ENCODE measurements at regions not wholly inside any gene's neighbourhood (a gene's known extent, or its start where the extent isn't known, plus 50 kb on each side); places are given as distances from the start of the nearest gene placed in this dataset.

DNA sequence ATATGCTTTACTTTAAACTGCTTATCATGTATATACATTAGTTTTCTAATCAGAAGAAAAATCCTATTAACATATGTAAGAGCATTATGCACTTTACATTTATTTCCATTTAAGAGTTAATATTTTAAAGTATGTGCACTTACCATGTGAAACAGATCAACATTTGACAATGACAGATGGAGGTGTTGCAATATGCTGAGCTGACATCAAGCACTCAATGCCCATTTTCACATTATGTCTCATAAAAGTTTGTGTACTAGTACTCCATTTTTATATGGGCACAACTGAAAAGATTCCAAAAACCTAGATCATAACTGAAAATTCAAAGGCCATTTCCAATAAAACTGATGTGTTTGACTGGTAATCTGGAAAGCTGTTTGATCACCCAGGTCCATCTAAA is 420.9 kb upstream of the SOX9 start:
- DNase-seq = no peak

DNA sequence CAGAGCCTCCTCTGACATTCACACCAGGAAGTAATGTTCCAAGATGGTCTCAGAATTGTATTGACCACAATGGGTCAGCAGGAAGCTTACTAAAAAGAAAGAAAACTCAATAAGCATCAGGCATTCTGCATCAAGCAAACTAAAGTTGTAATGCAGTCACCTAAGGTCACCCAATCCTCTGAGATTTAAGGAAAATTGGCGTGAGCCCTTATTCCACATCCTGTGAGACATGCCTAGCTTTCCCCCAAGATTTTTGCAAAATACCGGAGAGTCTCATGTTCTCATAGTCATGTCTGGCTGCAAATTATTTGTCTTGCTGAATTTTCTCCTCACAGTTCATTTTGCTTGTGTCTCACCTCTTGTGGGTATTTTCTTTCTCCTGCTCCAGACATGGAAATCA is 417.1 kb upstream of the SOX9 start:
- no peak for DNase-seq

DNA sequence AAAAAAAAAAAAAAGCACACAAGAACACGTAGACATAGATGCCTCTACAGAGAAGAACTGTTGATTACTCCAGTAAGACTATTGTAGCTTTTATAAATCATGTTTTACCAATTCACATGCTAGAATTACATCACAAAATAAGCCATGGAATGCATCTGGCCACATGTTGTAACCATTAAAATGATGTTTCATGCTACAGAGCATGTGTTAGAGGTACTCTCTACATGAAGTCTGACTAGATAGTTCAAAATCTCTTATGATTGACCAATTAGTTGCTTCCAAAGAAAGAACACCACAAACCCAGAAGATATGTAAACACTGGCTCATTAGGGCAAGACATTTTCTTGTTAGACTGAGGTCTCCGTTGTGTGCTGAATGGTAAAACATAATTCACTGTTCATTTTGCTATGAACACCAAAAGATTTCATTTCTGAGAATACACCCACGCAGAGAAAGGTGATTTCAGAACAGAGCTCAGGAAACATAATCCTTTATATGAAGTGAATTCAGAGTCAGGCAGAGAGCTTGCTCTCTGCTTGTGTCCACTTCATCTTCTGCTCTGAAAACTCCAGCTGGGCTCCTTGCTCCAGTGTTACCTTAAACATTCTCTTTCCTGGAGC is 411.4 kb upstream of the SOX9 start:
- DNase-seq = no peak

DNA sequence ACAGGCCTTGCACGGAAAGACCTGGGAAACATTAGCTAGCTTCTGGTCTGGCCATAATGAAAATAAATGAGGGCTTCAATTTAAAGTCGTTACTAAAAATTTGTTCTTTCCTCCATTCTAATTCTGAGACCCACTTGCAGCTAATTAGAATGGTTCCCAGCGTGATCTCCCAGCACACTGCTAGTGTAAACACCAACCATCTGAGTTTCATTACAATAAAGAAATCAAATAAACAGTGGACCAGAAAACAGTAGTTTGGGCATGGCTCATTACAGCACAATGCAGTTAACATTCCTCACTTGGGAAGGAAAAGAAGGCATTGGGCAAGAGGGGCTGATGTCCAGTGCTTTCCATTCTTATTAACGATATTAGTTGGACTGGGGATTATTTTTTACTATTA is 410.9 kb upstream of the SOX9 start:
- DNase-seq = no peak

DNA sequence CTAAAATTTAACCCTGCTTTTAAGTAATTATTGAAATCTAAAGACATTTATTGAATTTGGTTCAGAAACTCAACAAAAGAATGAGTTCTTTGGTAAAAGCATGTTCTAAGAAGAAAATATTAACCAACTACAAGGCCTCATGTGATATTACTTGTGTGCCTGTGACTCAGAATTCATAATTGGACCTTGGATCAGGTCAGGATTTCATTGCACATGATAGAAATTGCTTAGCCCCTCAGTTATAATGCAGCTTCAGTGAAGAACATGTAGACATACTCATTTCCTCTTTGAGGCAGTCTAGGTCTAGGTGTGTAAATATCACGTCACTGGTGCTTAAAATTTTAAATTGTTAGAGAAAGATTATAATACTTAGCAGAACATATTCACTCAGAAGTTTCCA is 410.0 kb upstream of the SOX9 start:
- DNase-seq = no peak

DNA sequence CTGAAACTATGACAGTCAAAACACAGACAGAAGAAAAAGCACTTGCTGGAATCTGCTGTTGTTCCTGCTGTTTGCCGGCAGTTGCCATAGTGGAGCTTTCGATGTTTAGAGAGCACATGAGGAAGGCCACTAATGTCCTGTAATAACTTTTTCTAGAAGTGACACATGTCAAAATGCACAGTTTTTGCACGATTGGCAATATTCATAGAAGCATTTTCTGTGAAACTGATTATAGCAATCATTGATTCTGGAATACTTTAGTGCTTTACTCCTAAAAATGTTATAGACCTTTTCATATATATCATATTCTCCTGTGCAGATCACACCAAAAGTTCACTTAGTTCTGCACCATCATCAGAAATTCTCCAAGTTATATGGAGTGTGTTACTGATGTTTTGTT is 407.0 kb upstream of the SOX9 start:
- DNase-seq = no peak

DNA sequence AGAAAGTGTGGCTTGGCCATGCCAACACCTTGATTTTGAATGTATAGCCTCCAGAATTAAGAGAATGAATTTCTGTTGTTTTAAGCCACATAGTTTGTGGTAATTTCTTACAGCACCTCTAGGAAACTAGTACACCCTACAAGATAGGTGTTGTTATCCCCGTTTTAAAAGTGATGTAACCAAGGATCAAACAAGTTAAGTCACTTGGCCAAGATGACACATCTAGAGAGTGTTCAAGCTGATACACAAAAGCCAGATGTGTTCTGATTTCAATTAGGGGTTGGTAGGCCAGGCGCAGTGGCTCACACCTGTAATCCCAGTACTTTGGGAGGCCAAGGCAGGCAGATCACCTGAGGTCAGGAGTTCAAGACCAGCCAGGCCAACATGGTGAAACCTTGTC is 396.5 kb upstream of the SOX9 start:
- no peak for DNase-seq

DNA sequence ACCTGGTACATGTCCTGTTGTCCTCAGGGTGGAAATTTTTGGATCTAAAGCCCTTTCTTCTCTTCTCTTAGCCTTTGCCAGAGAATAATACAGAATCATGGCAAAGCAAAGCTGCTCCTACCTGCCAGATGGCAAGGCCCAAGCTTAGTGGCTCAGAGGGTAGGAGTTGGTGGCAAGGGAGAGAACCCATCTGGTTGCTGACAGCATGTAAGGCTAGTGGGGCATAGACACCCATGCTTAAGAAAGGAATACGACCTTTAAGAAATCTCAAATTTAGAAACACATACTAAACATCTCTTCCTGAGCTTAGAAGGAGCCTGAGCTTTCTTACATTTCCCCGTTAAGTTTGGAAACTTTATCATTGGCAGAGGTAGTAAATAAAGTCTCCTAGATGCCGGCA is 395.0 kb upstream of the SOX9 start:
- no peak for DNase-seq

DNA sequence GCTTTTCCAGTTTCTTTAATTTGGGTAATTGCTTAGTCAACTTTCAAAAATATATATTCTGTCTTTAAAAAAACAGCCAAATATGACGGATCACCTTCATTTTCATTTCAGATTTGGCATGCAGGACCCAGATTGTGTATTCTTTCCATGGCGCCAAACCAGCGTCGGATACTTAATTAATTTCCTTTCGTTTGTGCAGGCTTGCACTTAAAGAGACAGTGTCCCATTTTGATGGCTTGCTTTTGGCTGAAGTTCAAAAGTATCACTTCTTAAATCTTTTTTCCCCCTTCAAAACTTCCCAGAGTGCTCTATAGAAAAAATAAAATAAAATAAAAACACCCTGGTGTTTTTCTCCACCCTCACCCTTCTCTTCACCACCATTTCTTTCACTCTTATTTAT is 394.5 kb upstream of the SOX9 start:
- no peak for DNase-seq

DNA sequence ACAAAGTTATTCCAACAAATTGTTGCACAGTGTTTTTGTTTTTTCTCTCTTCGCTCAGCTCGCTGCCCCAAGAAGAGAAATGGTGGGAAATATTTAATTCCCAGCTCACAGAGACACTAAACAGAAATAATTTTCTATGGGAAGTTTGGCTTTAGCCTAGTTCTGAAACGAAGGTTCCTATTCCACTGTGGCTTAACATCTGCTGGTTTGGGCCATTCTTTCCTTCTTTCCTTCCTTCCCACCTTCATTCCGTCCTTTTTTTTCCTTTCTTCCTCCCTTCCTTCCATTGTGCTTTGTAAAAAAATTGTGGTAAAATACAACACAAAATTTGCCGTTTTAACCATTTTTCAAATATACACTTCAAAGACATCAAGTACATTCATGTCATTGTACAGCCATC is 393.5 kb upstream of the SOX9 start:
- no peak for DNase-seq

DNA sequence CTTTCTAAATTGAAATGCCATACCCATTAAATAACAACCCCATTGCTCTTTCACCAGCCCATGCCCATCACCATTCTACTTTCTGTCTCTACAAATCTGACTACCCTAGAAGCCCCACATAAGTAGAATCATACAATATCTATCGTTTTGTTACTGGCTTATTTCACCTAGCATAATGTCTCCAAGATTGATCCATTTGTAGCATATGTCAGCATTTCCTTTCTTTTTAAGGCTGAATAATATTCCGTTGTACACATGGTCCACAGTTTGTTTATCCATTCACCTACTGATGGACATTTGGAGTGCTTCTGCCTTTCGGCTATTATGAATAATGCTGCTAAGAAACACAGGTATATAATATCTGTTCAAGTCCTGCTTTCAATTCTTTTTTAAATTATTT is 393.1 kb upstream of the SOX9 start:
- no peak for DNase-seq

DNA sequence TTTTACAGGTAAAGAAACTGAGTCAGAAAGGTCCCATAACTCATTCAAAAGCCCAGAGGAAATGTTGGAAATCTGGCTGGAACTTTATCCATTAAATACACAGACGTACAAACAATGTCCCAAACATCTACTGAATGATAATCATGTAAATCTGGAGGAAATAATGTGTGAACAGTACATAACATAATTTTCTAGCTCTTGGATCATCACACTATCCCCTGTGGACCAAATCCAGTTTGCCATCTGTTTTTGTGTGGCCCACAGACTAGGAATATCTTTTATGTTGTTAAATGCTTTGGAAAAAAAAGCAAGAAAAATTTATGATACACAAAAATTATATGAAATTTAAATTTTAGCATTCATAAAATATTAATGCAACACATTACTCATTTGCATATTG is 389.9 kb upstream of the SOX9 start:
- DNase-seq = no peak

DNA sequence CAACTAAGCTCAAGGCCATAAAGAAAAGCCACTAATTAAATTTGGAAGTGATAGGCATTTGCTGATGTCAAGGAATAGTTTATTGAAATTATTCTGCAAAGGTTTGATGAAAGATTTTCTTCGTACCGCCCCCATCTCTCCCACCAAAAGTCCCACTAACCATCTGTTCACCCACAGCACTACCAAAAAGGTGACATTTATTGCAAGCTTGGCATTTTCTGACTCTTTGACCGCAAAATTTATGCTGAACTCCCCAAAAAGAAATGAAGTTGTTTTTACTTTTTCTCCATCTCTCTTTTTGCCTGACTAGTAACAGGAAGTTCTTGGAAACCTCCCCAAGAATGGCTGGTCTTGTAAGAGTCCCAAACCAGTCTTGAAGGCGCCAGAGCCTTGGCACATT is 384.9 kb upstream of the SOX9 start:
- no peak for DNase-seq

DNA sequence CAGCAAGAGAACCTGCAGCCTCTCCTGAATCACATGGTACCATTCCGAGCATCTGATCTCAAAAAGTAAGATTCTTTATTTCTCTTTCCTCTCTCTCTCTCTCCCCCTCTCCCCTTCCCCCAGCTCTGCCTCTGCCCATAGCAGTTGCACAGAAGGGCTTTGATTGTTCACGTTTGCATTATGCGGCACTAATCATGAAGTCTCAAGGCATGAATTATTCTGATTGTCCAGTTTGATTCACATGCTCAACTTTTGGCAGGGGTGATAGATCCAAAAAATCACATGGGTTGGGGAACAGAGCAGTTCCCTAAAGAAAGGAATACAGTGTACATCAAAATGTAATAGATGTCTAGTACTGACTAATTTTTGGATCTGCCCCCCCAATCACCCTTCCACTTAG is 380.0 kb upstream of the SOX9 start:
- no peak for DNase-seq

DNA sequence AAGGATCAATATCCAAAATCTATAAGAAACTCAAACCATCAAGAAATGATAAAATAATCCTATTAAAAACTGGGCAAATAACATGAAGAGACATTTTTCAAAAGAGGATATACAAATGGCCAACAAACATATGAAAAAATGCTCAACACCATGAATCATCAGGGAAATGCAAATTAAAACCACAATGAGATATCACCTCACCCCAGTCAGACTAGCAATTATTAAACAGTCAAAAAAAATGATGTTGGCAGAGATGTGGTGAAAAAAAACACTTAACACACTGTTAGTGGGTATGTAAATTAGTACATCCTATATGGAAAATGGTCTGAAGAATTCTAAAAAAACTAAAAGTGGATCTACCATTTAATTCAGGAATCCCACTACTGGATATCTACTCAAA is 379.0 kb upstream of the SOX9 start:
- no peak for DNase-seq

DNA sequence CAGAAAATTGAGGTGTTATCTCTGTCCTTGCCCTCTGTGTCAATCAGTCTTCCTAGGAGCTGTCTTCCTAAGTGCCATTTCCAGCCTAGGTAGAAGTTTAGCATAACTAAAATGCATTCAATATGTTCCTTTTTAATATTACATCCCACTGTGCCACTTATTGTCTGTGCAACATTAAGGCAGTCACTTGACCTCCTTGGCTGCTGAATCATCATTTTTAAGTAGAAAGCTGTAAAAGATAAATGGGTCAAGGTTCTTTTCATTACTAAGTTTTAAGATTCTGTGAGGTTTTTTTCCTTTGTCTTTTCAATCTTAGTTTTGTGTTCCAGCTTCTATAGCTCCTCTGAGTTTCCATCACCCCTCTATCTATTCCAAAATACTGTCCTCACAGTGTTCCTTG is 371.9 kb upstream of the SOX9 start:
- DNase-seq = no peak

DNA sequence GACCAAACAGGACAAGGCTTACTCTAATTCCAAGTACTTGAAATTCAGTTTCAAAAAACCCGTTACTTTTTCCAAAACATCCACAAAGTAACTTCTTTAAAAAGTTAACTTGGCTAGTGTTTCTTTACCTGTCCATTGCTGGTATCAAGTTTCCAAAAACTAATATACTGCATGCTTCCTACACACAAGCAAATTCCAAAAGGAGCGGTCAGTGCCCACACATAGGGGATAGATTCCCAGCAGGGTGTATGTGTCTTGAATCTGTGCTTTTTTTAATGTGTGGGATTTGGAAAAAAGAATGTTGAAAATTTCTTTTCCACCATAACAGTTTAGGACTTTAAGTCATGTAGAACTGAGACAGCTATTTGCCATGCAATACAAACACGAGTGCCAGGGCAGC is 367.8 kb upstream of the SOX9 start:
- no peak for DNase-seq

DNA sequence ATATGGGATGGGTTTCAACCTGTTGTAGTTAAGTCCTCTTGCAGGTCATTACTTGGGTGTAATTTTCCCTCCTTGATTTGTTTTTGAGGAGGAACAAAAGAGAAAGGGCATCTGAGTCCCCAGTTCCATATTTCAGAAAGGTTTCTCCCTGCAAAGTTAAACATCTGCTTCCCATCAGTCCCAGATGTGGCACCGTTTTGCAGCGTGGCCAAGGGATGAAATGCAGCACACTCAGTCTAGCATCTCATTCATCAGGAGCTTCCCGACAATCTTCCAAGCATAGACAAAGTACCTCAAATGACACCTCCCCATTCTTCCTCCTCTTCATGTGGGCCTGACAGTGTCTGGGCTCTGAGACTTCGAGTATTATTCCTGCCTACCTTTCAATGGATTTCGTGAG is 363.7 kb upstream of the SOX9 start:
- no peak for DNase-seq

DNA sequence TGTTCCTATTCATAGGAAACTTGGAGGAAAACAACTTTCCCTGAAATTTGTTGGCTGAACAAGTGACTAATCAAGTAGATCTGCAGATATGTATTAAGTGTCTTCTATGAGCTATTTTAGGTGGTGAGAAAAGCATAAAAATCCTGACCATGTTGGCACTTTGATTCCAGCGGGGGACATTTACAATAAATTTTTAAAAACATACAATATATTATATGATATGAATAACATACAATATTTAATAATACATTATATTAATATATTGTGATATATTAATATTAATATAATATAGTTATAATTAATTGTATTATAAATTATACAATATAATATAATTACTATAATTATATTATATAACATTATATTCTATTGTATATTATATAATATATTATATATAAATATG is 362.9 kb upstream of the SOX9 start:
- DNase-seq = no peak

DNA sequence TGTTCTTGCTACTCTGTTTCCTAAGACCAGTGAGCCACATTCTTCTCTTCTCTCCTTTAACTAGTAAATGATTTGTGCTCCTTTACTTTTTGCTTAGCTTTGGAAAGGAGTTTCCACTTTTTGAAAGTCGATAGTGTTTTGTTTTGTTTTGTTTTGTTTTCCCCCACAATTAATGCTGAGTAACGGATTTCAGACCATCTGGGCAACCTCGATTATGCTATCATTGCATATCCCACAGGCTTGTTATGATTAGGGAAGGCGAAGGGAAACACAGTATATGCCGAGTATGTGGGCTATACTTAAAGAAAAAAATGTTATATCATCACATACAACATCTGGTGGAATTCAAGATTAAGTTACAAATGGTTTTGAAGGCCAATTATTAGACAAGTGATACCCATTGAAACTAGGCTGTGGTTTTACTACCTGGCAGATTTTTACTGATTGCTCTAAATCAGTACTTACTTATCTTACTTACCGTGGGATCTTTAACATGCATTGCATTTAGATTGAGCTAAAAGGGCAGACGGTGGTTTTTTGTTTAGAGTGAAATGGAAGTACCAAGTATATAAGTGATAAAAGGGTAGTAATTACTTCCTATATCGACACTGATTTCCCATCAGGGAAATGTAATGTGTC is 361.3 kb upstream of the SOX9 start:
- no peak for DNase-seq

DNA sequence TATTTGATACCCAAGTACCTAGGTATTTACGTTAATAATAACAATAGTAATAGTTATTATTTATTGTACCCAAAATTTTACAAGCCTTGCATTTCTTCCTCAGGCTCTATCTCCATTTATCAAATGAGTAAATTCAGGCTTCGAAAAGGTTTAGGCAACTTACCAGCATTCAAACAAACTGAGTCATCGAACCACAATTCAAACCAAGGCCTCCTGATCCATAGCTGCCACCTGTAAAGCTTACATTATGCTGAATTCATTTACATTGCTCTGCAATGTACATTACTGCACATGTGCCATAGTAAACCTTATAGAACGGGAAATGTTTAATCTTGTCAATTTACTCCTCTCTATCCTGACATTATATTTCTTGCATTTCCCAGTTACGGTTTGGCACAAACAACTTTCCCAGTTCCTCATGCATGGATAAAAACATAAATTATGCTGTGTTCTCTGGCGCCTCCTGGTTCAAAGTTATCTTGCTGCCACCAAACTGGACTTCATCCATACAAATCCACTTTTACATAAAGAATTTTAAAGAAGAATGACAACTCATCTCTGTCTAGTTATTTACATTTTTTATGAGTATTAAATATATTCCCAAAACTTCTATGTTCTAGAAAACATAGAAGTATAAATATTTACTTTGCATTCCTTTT is 360.6 kb upstream of the SOX9 start:
- no peak for DNase-seq

DNA sequence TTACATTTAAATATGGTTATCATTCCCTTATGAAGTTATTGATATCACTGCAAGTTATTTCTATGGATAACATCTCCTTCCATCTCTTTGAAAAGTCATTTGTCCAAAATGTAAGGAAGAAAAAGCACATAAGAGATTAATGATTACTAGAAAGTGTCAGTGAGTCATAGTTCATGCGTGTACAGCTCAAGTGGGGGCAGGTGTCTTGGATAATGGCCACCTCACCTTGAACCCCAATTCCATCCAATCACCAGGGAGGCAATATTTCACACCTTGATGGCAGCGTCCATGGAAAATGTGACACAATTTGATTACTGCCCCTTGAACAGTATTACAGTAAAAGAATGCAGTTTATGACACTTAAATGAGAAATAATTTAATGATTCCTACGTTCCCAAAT is 358.3 kb upstream of the SOX9 start:
- DNase-seq = no peak

DNA sequence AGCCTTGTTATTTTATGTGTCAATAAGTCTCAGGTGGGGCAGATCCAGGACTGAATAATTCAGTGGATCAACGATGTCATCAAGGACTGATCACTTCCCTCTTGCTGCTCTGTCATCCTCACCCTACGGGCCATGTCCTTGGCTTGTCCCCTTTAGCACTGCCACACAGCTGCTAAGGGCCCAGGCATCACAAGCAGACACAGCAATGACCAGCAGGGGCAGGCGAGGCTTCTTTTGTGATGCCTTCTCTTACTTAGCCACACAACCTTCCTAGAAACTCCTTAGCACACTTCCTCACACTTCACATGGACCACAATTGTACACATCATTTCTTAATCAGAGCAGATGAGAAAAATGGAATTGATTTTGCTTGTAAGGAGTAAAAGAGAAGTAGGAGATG is 356.3 kb upstream of the SOX9 start:
- DNase-seq = no peak

DNA sequence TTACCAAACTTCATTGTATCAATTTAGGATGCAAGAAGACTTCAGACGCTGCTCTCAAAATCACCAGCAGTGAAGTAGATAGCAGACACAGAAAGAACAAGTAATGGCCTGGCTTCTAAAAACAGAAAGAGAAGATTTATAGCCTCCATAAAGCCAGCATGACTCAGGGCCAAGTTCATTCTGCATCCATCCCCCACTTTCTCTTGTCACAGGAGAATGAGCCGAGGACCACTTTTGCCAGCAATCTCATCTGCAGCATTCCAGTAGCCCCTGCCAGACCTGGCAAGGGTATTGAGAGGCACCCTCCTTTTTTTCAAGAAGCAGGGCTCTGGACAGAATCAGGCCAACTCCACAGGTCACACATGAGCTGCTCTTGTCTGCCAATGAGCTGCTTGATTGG is 355.4 kb upstream of the SOX9 start:
- no peak for DNase-seq

DNA sequence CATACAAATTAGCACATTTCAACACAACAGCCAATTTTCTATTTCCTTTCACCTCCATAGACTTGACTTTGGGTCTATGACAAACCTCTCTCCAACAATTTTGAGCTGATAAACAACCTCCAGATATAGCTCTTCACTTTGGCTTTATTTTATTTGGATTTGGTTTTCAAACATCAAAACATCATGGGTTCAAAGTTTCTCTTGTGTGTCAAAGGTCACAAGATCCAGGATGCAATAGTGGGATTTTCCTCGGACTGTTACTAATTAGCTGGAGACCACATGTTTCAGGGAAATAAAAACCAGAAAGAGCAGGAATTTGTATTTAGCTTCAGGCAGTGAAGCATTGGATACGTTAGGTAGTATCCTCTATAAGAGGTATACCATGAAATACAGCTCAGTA is 351.0 kb upstream of the SOX9 start:
- DNase-seq = no peak
